ENCODE measurements at regions not wholly inside any gene's neighbourhood (a gene's known extent, or its start where the extent isn't known, plus 50 kb on each side); places are given as distances from the start of the nearest gene placed in this dataset.

GRCh38 chr6:144857086-144857485 lies 572.0 kb downstream of the UTRN start:
- TF ChIP-seq POLR2A (IDR thresholded peaks at IDR 0.05; ENCODE audit: low read length) (no peak), GATA1 (IDR thresholded peaks at IDR 0.05; ENCODE audit: low read depth, low read length) (no peak)
